ENCODE measurements at regions not wholly inside any gene's neighbourhood (a gene's known extent, or its start where the extent isn't known, plus 50 kb on each side); places are given as distances from the start of the nearest gene placed in this dataset.

DNA sequence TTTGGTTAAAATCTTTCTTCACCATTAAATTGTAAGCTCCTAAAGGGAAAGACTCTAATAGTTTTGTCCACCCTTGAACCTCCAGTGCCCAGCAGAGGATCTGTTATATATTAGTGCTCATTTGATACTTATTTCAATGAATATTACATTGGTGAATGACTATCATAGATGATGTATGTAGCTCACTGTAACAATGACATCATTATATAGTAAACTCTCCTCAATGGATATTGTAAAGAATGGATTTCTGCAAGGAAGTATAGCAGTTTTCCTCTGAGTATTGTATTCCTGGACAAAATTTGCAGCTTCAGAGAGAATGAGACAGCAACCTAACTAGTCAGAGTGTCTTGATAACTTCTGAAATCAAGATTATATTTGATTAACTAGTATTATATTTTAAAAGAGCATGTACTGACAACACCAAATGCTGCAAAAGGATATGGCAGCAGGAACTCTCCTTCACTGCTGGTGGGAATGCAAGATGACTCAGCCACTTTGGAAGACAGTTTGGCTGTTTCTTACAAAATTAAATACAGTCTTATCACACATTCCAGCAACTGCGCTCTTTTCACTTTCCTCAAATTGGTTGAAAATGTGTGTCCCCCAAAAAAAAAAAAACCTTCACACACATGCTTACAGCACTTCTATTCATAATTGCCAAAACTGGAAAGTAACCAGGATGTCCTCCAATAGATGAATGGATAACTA, 189.8 kb upstream of the OPRM1 start:
- TF ChIP-seq GATA2 (IDR thresholded peaks at IDR 0.05; ENCODE audit: low read depth, low read length), result no peak
- TF ChIP-seq GATA3 (IDR thresholded peaks at IDR 0.05; ENCODE audit: low read depth, low read length), result no peak

DNA sequence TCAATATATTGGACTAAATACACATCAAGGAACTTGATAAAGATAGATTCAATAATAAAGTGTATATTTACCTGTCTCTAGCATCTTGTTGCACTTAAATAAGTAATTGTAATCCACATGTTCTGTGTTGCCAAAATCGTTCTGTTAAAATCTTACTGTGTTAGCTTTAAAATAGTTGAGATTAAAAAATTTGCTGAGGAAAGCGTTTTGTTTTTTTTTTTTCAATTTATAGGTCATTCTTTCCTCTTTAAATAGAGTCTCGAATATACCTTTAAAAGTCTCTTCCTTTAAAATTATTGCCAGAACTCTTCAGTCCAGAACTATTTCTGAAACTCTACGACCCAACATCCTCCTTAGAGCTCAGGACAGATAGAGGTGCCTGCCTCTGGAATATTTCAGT, 195.6 kb upstream of the OPRM1 start:
- TF ChIP-seq GATA2 (IDR thresholded peaks at IDR 0.05; ENCODE audit: low read depth, low read length) (no peak), GATA3 (IDR thresholded peaks at IDR 0.05; ENCODE audit: low read depth, low read length) (no peak)

DNA sequence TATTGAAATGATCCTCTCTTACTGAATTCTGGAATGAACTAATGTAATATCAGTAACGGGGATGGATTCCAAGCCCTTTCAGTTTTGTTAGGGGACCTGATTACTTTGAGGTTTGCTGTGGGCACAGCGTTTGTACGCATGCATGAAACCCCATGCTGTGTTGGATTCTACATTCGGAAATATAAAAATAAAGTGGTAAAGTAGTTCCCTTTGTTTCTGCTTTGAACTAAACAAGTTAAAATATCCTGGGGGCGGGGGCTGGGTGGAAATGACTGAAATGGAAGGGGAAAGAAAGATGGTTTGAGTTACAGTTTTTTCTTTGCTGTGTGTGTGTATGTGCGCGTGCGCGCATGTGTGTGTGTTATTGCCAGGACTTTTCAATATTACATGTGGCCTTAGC, 196.5 kb upstream of the OPRM1 start:
- TF ChIP-seq GATA2 (IDR thresholded peaks at IDR 0.05; ENCODE audit: low read depth, low read length), result no peak
- TF ChIP-seq GATA3 (IDR thresholded peaks at IDR 0.05; ENCODE audit: low read depth, low read length), result no peak

DNA sequence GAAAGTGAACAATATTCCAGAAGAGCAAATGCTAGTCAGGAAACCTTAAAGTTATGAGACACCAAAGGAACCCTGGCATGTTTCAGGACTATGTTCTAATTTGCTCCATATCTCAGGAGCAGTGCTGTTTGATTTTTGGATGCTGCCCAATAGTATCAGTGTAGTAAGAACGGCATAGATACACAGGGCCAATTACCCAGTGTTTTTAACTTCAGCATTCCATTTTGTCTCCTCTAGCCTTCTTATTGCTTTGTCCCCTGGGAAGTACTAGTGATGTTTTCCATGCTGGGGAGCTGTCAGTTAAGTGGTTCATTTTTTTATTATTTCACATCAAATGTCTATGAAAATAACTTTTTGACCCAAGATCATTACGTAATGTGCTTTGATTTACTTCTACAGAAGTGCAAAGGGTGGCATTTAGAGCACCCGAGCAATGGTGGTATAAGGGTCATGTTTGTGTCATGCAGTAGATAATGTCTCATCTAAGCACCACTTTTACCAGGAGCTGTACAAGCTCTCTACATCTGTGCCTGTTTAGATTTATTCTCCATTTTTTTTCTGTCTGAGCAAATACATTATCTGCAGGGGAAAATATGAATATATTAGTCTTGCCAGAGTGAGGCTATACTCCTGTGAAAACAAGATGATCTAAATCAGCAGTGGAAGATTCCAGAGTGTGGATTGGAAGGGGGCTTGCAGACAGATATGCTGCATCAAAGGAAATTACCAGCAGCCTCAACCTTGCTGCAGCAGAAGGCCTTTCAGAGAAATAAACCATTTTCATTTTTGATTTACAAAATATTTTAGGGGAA, 198.8 kb upstream of the OPRM1 start:
- TF ChIP-seq GATA3 (IDR thresholded peaks at IDR 0.05; ENCODE audit: low read depth, low read length) (no peak), GATA2 (IDR thresholded peaks at IDR 0.05; ENCODE audit: low read depth, low read length) (no peak)

DNA sequence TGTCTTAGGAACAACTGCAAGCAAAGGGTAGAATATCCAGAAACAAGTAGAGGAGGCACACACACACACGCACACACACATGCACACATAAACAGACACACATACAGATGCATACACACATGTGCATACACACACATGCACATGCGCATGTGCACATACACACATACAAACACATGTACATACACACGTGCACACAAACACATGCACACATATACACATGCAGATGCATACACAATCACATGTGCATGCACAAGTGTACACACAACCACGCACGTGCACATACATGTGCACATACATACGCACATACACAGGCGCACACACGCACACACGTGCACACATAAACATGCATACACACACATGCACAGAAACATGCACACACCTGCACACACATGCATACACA, 206.5 kb upstream of the OPRM1 start:
- no peak for TF ChIP-seq GATA3 (IDR thresholded peaks at IDR 0.05; ENCODE audit: low read depth, low read length)

DNA sequence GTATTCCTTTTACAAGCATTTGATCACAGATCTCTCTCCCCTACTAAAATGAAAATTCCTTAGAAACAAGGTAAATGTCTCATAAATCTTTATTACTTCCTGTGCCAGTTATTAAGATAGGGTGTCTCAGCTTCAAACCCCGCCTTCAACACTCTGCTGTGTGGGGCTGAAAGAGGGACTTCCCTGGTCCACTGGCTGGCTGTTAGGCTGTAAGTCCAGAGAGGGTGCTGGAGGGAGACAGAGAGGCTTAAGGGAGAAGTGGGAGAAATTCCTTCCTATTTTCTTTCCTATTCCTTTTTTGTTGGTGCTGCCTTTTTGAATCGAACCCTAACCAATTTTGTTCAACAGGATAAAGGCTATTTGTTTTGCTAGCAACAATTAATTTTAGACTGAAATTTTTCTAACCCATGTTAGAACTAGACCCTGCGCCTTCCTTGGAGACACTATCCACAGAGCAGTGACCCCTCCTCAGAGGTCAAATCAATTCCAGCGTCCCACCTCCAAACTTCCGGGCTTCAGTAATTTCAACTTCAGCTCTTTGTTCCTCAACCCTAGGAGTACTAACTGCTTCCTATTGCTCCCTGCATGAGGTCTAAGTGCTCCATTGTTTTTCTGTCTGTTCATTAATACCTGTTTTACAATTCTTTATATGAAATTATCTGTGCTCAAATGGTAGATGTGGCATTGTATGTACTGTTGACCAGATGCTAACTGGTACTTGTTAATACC, 207.5 kb upstream of the OPRM1 start:
- TF ChIP-seq GATA2 (IDR thresholded peaks at IDR 0.05; ENCODE audit: low read depth, low read length), result no peak
- no peak for TF ChIP-seq GATA3 (IDR thresholded peaks at IDR 0.05; ENCODE audit: low read depth, low read length)

DNA sequence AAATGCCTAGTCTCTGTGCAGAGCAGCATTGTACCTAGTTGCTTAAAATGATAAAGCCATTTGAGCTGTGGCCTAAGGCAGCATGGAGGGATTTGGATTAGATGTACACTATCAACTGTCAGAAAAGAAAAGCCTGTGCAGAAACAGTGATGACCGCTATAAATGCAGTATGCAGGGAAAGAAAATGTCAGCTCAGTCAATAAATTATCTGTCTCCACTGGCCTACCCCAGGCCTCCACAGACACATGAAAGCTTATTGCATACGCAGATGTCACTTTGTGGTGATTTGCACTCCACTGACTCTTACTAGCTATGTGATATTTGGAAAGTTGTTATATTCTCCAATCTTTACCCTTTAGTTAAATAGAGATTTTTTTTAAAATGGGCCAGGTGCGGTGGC, 221.9 kb upstream of the OPRM1 start:
- TF ChIP-seq GATA3 (IDR thresholded peaks at IDR 0.05; ENCODE audit: low read depth, low read length) (no peak), GATA2 (IDR thresholded peaks at IDR 0.05; ENCODE audit: low read depth, low read length) (no peak)

DNA sequence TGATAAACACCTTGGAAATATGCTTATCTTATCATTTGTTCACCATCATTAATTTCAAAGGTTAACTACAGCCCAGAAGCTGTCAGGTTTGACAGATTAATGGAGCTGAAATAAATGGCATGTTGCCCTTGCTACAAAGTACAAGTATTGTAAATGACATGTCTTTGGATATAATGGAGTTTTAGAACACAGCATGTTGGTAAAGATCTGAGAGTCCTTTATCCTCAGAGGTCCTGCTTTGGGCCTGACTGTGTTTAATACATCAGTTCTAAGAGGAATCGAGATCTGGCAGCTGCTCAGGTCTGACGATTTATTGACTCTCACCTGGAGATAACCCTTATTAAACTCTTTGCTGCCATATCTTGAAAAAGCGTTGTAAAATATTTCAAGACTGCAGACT, 222.7 kb upstream of the OPRM1 start:
- TF ChIP-seq GATA3 (IDR thresholded peaks at IDR 0.05; ENCODE audit: low read depth, low read length) (no peak), GATA2 (IDR thresholded peaks at IDR 0.05; ENCODE audit: low read depth, low read length) (no peak)

DNA sequence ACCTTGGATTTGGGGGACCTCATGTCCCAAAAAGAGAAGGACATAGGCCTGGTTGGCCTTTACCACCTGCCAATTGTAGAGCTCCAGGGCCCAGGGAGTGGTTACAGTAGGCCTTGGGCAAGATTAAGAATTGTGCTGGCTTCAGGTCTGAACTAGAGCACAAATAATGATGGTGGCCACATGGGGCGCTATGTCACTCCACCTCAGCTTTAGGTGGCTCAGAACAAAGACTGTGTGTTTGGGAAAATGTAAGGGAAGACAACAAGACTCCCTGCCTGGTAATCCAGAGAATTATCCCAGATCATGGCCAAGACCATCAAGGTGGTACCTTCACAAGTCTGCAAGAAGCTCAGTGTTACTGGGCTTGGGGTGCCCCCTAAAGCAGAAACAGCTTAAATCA, 224.9 kb upstream of the OPRM1 start:
- TF ChIP-seq GATA3 (IDR thresholded peaks at IDR 0.05; ENCODE audit: low read depth, low read length), result no peak
- TF ChIP-seq GATA2 (IDR thresholded peaks at IDR 0.05; ENCODE audit: low read depth, low read length), result no peak

DNA sequence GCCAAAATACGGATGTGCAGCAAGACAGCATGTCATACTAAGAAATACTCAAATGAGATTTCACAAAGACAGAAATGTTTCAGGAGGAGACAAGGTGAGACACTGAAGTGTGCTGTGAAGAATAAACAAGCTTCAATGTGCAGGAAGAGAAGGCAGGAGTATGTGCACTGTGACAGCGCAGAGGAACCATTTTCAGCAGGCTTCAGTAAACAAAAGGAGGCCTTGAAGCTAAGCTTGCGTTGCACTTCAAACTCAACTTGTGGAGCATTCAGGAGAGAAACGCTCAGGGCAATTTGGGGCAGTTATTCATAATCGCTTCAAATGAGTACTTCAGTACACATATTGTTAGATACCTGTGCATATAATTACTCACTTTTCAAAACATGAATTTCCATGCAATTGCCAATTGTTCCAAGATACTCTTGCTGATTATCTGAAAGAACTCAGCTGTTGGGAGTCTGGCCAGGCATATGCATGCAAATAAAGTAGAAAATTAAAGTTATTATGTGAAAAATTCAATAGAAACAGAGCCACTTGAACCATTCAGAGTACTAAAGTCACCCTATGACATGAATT, 234.2 kb upstream of the OPRM1 start:
- no peak for TF ChIP-seq GATA2 (IDR thresholded peaks at IDR 0.05; ENCODE audit: low read depth, low read length)
- no peak for TF ChIP-seq GATA3 (IDR thresholded peaks at IDR 0.05; ENCODE audit: low read depth, low read length)

DNA sequence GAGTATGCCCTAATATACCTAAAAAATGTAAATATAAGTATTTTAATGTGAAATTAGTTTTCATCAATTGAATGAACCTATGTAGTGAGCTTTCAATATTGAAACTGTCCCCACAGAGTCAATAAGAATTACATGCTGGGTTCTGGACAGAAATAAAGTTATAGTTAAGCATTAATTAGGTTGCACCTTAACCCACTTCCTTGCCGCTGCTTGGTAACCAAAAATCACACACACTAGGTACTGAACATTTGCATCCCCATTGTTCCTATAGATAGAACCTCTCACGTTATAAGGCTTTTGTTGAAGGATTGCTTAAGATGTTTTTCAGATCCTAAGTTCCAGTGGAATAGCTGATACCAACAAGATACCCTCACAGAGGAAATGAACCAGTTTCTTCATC, 237.1 kb upstream of the OPRM1 start:
- TF ChIP-seq GATA2 (IDR thresholded peaks at IDR 0.05; ENCODE audit: low read depth, low read length), result no peak
- no peak for TF ChIP-seq GATA3 (IDR thresholded peaks at IDR 0.05; ENCODE audit: low read depth, low read length)

DNA sequence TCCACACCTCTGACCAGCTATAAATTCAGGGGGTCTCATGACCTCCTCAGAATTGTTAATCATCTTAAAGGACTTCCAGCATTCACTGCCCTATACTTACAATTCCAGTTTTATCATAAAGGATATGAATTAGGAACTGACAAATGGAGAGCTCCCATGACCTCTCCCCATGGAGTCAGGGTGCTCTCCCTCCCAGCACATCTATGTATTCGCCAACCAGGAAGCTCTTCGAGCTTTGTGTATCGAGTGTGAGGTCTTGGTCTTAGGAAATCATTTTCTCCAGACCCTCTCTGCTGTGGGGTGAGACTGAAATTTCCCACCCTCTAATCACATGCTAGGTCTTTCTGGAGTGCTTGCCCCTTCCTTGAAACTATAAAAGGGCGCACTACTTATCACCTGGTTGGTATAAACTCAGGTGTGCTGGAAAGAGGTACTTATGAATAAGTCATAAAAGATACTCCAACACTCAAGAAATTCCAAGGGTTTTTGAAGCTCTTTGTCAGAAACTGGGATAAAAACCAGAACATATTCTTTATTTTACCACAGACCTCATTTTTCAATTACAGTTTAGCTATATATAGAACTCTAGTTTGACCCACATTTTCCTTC, 238.4 kb upstream of the OPRM1 start:
- TF ChIP-seq GATA3 (IDR thresholded peaks at IDR 0.05; ENCODE audit: low read depth, low read length), result no peak

DNA sequence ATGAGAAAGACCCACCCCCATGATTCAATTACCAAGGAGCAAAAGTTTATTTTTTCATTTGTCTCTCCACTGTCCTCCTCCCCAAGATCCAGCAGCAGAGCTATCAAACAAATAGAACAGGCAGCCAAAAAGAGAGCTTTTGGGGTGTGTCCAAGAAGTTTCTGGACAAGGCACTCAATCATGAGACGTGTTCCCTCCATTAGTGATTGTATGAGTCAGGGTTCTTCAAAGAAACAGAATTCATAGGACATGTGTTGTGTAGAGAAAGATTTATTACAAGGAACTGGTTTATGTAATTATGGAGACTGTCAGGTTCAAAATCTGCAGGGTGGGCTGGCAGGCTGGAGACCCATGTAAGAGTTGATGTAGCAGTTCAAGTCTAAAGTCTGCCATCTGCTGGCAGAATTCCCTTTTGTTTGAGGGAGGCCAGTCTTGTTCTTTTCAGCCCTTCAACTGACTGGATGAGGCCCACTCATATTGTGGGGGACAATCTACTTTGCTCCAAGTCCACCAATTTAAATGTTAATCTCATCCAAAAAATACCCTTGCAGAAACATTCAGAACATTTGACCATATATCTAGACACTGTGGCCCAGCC, 248.1 kb upstream of the OPRM1 start:
- TF ChIP-seq GATA2 (IDR thresholded peaks at IDR 0.05; ENCODE audit: low read depth, low read length), result no peak
- no peak for TF ChIP-seq GATA3 (IDR thresholded peaks at IDR 0.05; ENCODE audit: low read depth, low read length)

DNA sequence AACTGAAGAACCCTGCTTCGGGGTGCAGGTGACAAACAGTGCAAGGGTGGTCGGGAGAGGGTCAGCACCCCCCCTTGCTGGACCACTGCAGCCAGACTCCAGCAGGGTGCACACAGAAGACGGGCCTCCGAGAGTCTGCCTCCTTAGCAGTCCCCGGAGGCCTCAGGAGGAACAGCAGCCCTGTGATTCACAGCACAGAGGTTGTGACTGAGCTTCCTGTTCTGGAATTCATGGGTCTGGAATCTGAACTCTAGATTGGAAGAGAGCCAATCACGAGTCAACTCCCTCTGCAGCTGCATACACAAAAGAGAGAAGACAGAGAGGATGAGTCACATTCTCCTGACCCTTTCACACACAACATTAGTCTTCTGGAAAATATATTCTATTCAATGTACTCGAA, 249.0 kb upstream of the OPRM1 start:
- TF ChIP-seq GATA3 (IDR thresholded peaks at IDR 0.05; ENCODE audit: low read depth, low read length), result no peak
- TF ChIP-seq GATA2 (IDR thresholded peaks at IDR 0.05; ENCODE audit: low read depth, low read length), result no peak

Measured in SH-SY5Y (cell line).